NCI-H1417 (cell line): ENCODE measurements at regions not wholly inside any gene's neighbourhood (a gene's known extent, or its start where the extent isn't known, plus 50 kb on each side); places are given as distances from the start of the nearest gene placed in this dataset.

Experiments used
- DNase-seq, 3 experiments: peaks; one replicate each; lab custom pipeline; 2025; lab: John Stamatoyannopoulos, UW

DNA sequence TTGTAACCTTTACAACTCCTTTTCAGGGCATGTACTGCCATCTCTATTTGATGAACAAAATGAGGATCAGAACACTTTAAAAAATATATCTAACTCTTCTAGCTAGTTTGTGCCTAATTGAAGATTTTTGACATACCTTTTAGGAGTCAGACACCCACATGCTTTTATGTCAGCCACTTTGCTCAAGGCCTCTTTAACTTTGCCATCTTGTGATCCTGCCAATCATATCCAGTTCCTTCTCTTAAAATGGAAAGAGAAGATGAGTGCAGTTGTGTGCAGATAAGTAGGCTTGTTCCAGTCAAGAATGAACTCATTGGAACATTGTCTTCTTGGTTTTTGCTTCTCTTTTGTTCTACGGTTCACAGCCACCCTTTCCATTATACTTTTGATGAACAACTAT is 425.6 kb upstream of the TNC start:
- DNase-seq, result no peak

DNA sequence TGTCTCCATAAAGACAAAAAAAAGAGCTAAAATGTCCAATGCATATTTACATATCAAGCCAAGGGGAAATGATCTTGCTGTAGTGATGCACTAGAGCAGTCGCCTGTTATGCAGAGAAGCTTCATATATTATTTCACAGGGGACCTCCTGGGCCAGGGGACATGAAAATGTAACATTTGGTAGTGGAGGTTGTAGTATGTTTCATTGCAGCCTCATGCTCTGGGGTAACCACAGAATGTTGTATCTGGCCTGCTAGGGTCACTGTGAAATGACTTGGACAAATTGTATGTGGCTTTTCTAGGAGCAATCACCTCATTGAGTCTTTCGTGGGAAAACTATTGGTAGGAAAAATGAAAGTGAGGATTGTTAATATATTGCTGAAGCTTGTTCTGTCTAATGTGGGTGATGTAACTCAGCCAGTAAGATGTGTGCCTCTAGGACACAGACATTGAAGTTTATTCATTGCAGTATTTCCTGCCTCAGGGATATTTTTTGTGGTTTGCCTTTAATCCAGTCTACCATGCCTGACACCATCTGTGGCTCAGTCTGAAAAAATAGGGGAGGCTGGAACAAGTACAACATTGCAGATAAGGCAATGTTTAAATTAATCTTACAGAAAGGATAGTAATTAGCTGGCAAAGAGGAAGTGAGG is 430.8 kb upstream of the TNC start:
- no peak for DNase-seq

DNA sequence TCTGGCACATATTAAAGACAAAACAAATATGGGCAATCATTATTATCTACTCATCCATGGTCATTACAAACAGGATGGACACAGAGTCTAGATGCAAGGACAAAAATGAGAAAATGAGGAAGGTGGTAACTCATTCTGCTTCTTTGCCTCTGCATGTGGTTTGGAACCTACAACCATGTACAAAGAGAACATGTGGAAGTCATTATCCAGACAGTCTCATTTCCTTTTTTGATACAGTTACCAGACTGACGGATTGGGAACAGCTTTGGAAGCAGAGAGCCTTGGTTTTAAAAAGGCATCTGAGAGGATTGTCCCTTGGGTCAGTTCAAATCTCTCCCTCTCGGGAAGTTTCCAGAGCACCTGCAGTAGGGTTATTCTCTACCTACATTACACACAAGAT is 433.4 kb upstream of the TNC start:
- no peak for DNase-seq

DNA sequence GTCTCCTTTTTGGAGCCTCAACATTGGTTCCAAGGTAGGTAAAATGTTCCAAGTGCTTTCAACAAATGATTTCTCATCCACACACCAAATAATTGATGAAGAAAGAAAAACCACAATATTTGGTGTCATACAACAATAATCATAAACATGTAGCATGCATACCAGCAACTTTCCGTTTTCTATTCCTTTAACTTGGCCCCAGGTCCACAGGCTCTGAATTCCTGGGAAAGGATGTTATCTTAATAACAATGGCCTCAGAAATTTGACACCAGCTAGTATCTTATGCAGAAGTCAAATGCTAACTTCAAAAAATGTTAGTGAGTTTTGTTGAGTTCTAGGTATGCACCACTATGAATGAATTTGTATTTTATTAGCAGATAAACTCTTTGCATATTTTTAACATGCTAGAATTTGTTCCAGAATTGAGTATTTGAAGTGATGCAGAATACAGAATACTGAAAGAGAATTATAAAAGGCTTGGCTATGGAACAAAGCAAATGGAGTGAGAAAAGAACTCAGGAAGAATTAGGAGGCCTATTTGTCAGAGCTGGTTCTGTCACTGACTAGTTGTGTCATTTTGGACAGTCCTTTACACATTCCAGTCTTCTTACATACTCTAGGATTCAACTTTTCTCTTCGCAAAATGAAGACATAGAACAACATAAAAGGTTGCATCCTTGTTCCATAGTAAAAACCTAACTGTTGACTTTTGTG is 435.3 kb upstream of the TNC start:
- no peak for DNase-seq

DNA sequence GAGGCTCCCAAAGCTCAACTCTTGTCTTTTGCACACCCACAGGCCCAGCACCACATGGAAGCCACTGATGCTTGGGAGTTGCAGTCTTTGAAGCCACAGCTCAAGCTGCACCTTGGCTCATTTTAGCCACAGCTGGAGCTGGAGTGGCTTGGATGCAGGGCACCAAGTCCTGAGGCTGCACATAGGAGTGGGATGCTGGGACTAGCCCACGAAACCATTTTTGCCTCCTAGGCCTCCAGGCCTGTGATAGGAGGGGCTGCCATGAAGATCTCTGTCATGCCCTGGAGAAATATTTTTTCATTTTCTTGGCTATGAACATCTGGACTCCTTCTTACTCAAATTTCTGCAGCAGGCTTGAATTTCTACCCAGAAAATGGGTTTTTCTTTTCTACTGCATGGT is 438.5 kb upstream of the TNC start:
- DNase-seq, result no peak

DNA sequence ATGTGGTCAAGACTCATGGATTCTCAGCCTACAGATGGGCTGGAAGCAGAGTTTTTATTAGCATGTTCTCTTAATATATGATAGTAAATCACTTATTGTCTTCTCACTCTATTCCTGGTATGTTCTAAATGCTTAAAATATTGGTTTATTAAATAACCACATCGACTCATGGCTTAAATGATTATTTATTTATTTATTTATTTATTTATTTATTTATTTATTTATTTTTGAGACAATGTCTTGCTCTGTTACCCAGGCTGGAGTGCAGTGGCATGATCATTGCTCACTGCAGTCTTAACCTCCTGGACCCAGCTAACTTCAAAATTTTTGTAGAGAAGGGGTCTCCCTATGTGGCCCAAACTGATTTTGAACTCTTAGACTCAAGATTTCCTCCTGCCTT is 457.2 kb upstream of the TNC start:
- no peak for DNase-seq

DNA sequence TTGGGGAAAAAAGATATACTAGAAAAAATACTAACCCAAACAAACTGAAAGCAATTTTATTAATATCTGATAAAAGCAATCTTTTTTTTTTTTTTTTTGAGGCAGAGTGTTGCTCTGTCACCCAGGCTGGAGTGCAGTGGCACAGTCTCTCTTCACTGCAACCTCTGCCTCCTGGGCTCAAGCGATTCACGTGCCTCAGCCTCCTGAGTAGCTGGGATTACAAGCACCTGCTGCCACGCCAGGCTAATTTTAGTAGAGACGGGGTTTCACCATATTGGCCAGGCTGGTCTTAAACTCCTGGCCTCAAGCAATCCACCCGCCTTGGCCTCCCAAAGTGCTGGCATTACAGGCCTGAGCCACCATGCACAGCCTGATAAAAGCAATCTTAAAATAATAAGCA is 467.5 kb upstream of the TNC start:
- peak in 1 of 3 experiments; percentile 21 for DNase-seq

DNA sequence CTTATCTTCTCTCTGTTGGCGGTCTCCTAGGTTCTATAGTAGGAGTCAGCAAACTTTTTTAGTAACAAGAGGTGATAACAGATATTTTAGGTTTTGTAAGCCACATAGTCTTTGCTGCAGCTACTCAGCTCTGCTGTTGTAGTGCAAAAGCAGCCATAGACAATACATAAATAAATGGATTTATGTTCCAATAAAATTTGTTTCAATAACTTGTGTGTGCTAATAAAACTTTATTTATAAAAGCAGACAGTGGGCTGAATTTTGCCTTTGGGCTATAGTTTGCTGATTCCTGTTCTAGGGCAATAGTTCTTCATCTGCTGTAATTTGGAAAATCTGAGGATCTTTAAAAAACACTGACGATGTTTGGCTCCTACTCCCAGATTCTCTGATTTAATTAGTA is 469.4 kb upstream of the TNC start:
- DNase-seq, result no peak

DNA sequence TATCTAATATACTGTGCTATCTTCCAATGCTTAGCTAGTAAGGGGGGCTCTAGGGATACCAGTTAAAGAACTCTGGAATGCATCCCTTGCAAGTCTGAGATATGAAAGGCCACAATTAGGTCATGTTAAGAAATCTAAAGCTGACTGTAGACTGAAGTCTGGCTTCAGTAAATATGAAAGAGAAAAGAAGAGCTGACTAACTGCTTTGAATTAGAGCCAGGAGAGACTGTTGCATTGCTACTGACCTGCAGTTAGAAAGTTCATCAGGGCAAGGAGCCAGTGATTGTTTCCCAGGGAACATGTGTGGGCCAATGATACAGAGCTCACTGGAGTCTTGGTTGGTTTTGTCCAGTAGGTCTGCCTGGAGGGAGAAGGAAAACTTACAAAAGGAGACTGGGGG is 472.1 kb upstream of the TNC start:
- no peak for DNase-seq

DNA sequence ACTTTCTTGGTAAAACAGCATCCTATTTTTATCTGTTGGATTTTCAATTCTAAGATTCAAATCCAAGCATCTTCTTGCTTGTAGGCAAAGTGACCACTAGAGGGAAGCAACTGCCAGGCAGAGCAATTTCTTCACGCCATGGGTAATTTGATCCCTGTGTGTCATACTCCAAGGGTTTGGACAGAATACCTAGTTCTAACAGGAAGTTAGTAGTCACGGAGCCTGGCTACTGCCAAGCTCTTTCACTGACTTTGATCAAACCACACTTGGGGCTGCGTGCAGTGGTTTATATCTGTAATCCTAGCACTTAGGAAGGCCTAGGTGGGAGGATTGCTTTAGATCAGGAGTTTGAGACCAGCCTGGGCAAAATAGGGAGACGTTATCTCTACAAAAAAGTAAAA is 473.6 kb upstream of the TNC start:
- peak; percentile 69 to 93 (median 71) for DNase-seq

DNA sequence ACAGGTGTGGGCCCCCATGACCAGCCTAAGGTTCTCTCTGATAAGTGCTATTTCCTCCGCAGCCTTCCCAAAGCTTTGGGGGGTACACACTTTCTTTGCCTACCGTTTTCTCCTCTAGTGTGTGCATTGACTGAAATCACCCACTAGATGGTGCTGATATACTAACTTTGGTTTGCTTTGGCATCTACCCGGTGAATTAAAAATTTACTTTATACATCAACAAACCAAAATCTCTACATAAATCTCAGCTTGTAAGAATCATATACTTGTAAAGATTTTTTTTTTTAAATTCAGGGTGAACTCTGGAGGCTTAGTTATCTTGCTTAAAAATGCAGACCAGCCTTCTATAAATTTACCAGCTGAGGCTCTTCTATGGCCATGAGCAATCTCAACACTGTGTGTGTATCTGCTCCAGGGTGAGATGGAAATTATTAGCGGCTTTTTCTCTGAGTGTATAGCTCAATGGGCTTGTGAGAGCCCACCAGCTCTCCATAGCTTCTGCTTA is 475.7 kb upstream of the TNC start:
- DNase-seq, result peak; percentile 8 to 74 (median 33)

DNA sequence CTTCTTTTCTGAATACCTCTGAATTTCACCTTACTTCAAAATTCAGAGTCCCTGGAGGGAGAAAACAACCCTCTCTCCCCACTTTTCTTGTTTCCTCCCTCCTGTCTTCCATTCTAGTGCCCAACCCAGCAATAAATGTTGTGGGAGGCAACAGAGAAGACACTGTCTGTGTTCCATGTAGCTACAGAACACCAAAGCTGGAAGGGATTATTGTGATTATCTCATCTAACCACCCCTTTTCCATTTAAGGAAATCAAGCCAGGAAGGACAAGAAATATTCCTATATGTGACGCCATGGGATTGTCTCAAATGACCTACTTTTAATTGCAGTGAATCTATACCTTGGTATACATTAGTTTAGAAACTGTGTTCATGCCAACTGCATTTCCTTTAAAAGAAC is 476.6 kb upstream of the TNC start:
- no peak for DNase-seq

DNA sequence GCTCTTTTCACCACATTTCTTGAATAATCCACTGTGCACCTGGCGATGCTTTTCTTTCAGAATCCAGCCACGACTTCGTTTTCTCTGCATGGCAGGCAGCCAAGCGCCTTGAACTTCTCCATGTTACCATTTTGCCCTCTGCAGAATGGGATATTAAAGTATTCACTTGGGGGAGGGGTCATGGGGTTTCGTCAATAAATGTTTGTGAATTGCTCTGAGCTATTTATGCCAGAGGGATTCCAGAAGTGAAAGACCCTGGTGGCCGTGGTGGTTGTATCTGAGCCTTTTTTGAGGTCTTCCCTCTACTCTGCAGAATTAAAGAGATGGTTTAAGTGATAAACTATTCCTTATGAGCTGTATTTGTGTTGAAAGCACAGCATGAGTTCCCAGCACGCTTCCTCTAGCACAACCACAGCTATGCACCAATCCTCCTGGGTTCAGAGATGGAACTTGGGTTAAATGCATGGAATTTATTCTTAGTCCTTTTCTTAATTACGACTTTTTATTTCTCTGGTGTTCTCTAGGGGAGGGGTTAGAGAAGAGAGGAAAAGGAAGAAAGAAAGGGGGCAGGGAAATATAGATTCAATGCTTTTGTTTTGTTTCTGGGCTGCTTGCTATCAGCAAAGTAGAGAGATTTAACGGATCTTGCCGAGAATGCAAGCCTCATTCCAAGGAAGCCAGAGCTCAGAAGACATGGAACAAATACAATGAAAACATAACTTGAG is 478.2 kb upstream of the TNC start:
- no peak for DNase-seq

DNA sequence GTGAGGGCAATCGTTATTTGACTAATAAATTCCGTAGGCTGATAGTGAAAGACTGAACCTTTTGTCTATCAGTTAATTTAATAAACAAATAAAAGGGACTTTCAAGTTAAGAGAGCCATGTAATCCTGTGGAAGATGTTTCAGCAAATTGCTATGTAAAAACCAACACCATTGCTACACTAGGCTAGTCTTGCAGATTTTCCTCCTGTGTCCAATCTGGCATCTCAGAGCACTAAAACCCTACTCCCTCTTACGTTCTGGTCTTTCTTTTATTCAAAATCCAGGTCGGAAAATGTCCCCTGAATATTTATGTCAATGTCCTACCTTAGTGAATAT is 478.8 kb upstream of the TNC start:
- DNase-seq, result no peak

DNA sequence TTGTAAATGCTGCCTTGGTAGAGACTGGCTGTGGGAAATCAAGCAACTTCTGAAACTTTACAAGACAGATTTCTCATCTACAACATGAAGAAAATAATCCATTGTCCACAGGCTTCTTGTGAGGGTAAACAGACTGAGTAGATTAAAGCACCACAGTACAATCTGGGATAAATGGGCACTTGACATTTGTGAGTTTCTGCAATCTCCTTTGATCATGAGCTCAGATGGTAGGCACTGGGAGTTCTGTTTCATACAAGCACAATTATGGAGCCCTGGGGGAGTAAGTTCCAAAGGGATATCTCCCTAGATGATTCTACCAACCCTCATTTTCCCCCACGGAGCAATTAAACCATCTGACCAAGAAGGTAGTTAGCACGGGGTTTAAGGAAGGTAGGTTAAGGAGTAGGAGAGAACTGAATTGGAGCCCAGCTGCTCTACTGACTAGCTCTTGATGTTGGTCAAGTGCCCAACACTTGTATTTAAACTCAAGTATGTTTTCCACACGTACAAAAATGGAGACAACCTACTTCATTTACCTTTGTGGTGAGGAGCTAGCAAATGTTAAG is 479.5 kb upstream of the TNC start:
- peak in 2 of 3 experiments; percentile 7 to 20 for DNase-seq

DNA sequence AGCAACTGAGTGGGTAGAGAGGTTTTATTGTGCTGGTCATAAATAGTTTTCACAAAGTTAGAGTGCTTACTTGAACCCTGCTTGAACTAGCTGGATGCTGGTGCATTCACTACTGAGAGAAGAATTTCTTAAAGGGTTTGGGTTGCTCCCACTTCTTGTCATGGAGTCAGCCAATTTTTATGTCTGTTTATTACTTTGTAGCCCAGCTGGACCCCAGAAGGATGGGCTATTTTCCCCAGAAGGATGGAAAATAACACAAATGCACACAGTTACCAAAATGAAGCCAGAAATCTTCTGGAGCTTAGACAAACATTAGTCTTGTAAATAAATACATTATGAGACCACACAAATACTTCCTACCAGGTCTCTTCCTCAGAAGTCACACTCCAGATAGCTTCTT is 480.8 kb upstream of the TNC start:
- no peak for DNase-seq

DNA sequence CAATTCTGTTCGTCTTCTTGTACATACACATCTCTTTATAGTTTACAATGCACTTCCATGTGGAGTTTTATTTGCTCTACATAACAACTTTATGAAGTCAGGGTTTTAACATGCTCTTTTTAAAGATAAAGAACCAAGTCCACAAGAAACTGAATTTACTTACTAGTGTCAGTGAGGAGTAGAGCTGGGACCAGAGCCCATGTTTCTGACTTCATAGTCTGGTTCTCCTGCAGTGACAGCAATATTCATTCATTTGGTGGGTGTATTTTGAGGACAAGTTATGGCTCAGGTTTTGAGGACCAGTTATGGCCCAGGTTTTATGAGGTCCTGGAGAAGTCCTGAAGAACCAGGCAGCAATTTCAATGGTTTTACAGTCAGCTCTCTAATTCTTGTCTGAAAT is 481.9 kb upstream of the TNC start:
- DNase-seq, result no peak

DNA sequence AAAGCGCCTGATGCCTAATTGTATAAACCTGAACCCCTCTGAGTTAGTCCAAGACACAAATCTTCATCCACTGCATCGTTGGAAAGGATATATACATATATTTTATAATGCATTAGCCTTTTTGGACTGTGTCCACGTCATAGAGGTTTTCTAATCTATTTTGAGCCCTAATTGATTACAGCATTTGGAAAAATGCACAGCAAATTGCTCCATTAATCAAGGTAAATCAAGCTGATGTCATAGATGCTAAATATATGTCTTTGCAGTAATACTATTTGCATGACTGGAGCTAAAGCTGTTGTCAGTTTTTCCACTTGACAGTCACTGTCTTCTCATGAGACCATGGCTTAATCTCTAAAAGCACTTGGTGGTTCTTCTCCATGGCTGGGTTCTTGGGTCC is 483.5 kb upstream of the TNC start:
- no peak for DNase-seq

DNA sequence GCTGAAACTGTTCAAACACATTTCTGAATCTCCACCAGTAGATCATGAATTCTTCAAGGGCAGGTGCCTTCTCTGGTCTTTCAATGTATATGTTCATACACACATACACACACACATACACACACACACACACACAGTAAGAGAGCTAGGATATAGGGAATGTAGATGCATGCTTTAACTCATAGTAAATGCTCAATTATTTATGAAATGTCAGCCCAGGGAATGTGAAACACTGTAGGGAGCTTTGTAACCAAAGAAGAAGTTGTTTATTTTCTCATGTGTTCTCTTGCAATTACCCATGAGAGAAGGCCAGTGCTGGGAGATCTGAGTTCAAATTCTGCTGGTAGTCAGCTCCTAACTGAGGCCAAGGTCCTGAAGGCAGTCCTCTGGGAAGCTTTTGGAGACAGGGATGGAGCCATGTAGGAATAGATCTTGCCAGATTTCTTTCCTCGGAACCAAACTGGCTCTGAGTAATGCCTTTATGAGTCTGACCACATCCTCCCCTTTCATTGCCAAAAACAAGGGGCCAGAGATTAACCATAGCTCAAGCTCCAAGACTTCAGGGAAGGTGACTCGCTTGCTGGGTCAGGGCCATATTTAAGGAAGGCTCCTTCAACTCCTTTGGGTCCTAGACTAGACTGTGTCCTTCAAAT is 487.0 kb upstream of the TNC start:
- DNase-seq, result no peak

DNA sequence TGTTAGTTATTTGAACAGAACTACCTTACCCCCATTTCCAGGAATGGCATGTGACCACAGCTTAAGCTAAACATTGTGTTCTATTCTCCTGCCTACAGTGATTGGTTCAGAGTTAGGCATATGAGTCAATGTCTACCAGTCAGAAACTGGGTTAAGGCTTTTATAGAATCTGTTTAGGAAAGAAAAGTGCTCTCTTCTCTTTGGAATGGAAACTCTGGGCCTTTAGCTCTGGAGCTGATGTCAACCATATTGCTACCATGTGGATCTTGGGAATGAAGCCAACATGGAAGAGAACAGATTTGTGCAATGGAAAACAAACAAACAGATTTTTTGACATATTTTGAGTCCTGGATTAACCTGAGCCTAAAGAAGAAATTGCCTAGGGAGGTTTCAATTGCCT is 488.9 kb upstream of the TNC start:
- DNase-seq, result no peak

DNA sequence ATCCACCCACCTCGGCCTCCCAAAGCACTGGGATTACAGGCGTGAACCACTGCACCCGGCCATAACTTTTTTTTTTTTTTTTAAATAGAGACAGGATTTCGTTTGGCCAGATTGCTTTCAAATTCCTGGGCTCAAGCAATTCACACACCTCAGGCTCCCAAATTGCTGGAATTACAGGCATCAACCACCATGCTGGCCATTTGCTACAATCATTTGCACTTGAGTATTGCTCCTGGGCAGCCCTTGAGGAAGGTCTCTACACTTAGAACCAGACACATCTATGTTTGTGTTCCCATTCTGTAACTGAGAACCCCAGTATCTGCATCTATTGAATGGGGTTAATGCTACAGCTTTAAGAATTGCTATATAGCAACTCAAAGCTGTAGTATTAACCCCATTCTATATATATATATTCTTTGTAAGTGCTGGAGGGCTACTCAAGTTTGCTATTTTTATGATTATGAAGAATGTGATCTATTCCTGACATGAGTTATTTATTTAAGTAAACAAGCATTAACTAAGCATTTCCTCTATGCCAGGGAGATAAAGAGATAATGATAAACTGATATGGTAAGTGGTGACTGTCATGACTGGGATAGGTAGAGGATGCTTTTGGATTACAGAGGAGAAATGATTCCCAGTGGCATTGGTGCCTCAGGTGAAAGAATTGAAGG is 496.5 kb upstream of the TNC start:
- DNase-seq, result no peak

DNA sequence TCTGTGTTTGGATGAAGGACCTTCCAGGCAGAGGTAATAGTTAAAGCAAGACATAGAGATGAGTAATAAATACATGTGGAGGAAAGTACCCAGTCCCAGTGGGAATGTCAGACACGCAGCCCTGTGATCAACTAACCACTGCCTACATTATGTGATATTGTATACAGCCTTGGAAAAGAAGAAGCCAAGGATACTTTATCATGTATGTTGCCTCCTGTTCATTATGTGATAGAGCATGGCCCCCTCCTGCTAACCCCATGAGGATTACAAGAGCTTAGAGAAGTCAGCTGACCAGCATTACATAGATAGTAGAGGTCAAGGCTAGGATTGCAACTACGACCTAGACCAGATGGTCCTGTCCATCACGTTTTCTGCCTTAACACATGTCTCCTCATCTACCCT is 497.0 kb upstream of the TNC start:
- no peak for DNase-seq
